ENCODE measurements at regions not wholly inside any gene's neighbourhood (a gene's known extent, or its start where the extent isn't known, plus 50 kb on each side); places are given as distances from the start of the nearest gene placed in this dataset.

GRCh38 chr9:107842530-107842929 is 353.0 kb upstream of the KLF4 start:
- no peak for TF ChIP-seq POLR2A (IDR thresholded peaks at IDR 0.05; ENCODE audit: low read length)
- no peak for TF ChIP-seq GATA1 (IDR thresholded peaks at IDR 0.05; ENCODE audit: low read depth, low read length)

Measured in erythroblast (primary cell).